ENCODE measurements at regions not wholly inside any gene's neighbourhood (a gene's known extent, or its start where the extent isn't known, plus 50 kb on each side); places are given as distances from the start of the nearest gene placed in this dataset.
"Not testable (repeated sequence)": the region's sequence is repeated elsewhere in the genome, so short reads cannot be mapped to it uniquely, and the experiment has no call there.

DNA sequence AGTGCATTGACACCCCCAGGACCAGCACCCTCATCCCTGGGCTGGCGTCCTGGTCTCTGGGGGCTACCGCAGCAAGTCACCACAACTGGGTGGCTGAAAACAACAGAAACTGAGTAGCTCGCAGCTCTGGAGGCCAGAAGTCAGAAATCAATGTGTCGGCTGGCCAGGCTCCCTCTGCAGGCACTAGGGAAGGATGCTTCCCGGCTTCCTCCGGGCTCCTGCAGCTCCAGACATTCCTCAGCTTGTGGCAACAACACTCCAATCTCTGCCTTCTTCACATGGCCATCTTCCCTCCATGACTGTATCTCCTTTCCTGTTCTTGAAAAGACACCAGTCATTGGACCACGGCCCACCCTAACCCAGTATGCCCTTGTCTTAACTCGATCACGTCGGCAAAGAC lies 224.2 kb downstream of the NPHP4 start:
- DNase-seq (ENCODE audit: low read depth in 2 of 2, low spot score in 1 of 2), result no peak

DNA sequence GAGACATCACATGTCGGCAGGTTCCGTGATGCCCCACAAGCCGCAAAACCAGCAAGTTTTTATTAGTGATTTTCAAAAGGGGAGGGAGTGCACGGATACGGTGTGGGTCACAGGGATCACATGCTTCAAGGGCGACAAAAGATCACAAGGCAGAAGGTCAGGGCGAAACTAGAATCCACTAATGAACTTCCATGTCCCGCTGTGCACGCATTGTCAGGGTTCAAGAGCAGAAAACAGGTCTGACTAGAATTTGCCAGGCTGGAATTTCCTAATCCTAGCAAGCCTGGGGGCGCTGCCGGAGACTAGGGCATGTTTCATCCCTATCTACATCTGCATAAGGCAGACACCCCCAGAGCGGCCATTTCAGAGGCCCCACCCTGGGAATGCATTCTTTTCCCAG lies 225.2 kb downstream of the NPHP4 start:
- not testable (repeated sequence) for DNase-seq (ENCODE audit: low read depth in 2 of 2, low spot score in 1 of 2)

DNA sequence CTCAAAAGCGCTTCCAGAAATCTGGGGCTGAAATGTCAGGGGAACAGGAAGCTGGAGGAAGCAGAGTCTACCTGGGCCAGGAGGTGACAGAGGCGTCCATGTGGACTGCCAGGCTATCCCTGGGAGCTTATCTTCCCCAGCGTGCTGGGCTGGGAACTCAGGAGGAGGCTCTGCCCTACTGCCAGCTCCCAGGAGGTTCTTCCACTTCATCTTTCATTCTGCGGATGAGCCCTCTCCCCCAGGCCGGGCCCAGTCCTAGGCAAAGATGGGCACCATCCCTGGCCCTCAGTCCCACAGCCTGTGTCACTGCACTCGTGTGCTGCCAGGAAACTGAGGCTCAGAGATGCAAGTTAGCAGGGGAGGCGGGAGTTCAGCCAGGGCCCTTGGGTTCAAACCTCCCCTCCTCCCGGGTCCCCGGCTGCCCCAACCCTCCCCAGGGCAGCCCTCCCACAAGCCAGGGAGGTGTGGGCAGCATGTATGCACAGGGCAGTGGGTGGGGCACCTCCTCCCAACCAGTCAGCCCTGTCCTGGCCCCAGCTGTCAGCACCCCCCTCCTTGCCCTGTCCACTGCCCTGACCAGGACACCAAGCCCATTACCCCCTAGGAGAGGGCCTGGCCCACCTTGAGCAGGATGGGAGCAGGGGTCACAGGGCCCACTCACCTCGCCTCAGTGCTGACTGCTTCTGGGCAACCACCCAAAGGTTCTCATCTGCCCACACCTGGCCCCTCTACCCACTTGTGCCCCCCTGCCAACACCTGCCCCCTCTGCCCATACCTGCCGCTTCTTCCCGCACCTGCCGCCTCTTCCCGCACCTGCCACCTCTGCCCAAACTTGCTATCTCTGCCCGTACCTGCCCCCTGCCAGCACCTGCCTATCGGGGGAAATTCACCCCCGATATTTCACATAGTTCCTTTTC lies 226.0 kb downstream of the NPHP4 start:
- no peak for DNase-seq (ENCODE audit: low read depth in 2 of 2, low spot score in 1 of 2)

DNA sequence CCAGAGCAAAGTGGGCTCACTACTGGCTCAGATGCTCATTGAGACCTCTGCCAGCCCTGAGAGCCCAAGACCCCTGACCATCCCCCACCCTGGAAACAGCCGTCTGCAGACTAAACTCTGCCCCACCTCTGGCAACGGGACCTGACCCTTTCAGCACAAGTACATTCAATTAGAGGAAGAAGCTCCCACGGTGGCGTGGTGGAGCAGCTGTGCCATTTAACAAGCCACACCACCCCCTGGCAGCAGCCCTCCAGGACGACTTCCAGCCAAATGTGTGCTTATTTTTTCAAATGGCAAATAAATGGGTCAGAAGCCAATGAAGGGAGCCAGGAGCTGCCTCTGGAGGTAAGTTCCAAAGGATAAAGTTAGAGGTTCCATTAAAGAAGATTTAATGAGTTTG lies 226.7 kb downstream of the NPHP4 start:
- no peak for DNase-seq (ENCODE audit: low read depth in 2 of 2, low spot score in 1 of 2)

DNA sequence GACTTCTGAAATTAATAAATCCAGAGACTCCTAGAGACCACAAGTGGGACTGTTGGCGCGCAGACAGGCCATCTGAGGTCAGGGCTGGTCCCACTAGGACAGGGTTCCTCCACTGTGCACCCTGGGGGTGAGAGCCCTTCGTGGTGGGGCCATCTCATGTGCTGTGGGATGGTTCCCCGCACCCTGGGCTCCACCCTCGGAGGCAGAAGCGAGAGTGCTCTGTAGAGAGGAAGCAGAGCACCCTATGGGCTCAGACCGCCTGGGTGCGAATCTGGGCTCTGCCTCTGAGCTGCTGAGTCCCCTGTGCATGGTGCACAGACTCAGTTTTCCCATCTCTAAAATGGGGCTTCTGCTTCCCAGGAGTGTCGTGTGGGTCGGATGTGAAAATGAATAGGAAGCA lies 227.3 kb downstream of the NPHP4 start:
- no peak for DNase-seq (ENCODE audit: low read depth in 2 of 2, low spot score in 1 of 2)

DNA sequence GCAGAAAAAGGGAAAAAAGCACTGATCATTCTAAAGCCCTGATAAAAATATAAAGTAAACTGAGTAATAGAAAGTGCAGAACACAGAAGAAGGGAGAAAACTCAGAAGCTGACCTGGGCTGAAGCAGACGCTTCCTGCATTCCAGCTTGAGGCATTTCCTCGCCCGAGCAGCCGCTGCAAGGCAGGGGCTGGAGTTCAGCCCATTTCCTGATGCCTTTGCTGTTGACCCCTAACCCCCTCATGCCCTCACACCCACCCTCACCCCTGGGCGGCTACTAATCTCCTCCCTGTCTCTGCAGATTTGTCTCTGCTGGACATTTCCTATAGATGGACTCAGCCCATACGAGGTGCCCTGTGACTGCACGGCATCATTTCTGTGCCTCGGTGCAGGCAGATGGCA lies 227.8 kb downstream of the NPHP4 start:
- no peak for DNase-seq (ENCODE audit: low read depth in 2 of 2, low spot score in 1 of 2)

DNA sequence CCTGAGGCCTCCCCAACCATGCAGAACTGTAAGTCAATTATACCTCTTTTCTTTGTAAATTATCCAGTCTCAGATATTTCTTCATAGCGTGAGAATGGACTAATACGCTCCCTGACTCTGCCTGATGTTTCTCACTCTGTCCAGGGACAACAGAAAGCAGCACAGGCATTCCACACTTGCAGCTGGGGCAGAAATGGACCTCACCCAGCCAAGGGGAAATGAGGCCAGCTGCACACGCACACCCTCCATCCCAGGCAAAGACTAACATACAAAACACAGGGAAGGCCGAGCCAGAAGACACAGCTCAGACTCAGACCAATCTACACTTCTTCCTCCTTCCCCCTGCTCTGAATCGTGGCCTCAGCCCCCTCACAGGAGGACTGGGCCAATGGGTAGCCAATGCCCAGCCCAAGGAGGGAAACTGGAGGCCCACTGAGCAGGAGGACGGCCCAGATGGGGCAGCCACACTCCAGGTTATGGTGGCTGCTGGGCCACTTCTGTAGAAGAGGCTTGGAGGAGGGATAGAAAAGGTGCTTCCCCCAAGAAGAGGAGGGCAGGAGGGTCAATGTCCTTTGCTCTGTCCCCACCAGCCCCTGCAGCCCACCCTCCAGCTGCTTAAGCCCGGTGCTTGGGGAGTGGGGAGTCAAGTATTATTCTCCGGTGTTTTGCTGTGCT lies 228.4 kb downstream of the NPHP4 start:
- no peak for DNase-seq (ENCODE audit: low read depth in 2 of 2, low spot score in 1 of 2)

DNA sequence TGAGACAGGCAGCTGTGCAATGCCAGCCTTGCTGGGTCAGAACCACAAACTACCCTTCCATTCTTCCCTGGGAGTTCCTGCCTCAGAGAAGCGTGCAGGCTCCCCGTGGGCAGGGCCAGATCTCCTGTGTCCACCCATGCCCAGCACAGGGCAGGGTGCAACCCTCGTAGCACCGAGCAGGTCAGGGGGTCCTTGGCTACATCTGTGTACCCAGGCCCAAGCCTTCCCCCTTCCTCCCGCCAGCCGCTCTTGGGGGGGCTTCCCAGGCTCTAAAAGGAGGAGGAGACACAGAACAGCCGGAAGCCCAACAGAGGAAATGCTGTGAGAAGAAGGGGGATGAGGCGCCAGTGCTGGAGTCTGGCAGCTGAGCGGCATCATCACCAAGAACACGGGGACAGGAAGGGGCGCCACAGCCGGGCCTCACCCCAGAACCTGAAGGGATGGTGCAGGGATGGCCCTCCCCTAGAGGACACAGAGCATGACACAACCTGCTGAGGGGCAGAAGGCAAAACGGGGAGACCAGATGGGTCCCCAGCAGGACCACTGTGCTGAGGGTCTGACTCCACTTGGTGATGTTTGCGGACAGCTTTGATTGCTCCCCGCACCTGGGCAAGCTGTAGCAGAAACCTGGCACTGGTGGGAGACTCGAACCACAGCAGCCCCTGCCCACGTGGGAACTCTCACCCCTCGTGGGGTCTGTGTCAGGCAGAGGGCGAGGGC lies 233.2 kb downstream of the NPHP4 start:
- no peak for DNase-seq (ENCODE audit: low read depth in 2 of 2, low spot score in 1 of 2)

DNA sequence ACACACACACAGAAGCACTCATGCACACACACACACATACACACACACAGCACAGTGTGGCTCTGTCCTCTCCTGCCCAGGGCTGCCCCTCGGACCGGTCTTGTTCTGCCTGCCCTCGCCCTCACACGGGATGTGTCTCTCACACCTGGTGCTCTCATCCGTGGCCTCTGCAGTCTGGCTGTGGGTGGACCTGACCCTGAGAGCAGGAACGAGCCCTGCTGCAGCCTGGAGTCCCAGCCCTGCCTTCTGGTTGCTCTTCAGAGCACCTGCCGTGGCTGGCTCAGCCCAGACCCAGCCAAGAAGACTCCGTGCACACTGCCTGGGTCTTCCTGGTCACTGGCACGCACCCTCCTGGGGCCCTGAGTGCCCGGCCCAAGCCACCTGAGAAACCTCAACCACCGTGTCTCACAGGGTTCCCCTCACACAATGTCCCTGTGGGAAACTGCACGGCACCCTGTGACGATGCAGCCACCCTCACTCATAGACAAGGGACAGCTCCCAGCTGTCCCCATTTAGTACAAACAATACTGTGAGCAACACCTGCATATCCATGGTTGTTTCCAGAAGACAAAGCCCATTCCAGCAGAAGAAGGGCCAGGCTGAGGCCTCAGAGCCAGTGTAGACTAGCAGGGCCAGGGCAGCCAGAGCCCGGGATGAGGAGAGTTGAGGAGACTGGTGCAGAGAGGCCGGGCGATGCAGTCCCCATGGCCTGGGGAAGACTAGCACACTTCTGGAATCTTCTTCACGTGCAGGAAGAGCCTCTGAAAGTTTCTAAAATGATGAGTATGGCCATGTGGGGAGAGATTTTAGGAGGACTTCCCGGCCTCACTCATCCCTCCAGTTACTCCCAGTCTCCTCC lies 234.0 kb downstream of the NPHP4 start:
- DNase-seq (ENCODE audit: low read depth in 2 of 2, low spot score in 1 of 2), result no peak

DNA sequence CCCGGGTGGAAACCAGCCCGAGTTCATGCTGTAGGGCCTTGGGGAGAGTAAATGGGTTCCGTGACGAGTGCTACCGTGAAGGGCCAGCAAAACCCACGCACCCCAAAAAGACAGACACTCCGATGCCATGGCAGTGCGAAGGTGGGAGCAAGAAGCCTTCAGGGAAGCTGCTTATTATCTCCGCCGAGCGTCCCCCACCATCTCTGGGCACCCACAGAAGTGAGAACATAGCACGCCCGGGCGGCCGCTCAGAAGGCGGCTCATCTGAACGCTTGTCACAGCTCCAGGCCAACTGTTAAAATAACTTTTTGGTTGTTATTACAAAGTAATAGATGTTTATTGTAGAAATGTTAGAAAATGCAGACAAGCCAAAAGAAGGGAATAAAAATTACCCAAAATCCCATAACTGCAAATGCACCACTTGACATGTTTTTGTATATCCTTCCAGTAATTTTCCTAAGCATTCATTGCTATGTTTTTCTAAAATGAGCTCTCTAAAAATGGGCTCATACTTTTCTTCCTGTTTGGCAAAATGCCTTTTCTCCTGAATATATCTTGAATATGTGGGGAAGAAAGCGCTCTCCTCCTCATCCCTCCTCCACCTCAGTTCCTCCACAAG lies 234.9 kb downstream of the NPHP4 start:
- DNase-seq (ENCODE audit: low read depth in 2 of 2, low spot score in 1 of 2), result no peak

DNA sequence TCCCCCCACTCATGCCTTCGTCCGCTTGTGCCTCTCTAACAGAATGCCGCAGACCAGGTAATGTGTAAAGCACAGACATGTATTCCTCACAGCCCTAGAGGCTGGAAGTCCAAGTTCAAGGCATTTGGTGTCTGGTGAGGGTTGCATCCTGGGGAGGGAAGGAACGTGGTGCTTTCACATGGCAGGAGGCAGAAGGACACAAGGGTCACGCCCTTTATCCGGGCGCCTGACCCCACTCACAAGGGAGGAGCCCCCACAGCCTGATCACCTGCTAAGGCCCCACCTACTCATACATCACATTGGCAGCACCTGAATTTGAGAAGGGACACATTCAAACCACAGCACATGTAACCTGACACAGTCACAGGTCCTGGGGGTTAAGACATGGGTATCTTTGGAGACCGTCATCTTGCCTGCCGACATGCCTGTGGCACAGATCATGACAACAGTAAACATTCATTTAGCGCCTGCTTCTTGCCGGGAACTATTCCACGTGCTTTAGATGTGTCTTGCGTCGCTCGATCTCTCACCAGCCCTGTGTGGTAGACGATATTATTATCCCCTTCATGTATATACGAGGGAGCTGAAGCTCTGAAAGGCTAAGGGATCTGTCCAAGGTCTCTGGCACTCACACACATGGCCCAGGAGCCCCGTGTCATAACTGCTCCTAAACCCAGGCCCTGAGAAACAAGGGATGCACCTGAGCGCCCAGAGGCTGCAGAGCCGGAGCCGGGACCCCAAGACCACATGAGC lies 235.6 kb downstream of the NPHP4 start:
- DNase-seq (ENCODE audit: low read depth in 2 of 2, low spot score in 1 of 2), result no peak

DNA sequence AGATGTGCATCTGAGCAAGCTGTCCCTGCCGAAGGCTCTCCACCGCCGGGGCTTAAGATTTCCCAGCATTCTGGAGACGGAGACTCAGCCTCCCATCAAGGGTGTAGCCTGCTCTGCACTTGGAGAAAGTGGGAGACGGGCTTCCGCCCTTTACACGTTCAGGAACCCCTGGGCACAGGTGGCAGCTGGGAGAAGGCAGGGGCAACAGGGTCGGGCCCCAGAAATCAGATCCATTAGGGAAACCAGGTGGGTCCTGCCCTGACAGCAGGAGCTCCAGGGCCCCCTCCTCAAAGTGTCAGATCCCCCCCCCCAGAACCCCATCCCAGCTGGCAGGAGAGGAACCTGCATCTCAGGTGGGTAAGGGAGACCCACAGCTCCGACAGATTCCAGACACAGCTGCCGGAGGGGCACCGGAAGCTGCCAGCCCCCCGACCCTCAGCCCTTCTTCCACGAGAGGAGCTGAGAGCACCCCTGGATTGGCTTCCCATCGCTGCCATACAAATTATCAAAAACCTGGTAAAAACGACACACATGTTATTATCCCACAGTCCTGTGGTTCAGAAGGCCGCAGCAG lies 236.6 kb downstream of the NPHP4 start:
- no peak for DNase-seq (ENCODE audit: low read depth in 2 of 2, low spot score in 1 of 2)

DNA sequence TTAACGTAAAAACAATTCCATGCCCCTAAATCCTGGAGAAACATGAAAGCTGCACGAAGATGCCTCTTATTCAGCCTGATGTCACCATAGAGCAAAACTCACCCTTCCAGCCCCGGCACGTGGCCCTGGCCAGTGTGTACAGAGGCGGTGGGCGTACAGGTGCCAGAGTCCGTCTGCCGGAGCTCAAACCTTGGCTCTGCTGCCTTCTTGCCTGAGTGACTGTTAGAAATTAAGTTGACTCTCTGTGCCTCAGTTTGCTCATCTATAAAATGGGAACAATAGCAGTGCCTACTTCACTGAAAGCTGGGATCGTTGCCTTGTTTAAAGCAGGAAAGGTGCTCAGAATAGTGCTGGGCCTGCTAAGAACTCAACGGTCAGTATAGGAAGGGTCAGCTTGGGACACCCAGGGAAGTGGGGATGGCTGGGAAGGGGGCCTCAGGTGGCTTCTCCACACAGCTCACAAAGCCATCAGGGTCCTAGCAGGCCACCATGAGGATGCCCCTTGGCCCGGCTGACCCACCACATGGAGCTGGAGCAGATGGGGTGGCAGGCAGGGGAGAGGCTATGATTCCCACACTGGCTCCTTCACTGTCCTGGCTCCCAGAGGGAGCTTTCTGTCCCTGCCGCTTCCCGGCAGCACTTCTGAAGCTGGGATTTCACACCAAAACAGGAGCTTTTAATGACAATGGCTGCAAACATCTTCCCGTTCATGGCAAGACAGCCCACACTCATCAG lies 237.2 kb downstream of the NPHP4 start:
- no peak for DNase-seq (ENCODE audit: low read depth in 2 of 2, low spot score in 1 of 2)

DNA sequence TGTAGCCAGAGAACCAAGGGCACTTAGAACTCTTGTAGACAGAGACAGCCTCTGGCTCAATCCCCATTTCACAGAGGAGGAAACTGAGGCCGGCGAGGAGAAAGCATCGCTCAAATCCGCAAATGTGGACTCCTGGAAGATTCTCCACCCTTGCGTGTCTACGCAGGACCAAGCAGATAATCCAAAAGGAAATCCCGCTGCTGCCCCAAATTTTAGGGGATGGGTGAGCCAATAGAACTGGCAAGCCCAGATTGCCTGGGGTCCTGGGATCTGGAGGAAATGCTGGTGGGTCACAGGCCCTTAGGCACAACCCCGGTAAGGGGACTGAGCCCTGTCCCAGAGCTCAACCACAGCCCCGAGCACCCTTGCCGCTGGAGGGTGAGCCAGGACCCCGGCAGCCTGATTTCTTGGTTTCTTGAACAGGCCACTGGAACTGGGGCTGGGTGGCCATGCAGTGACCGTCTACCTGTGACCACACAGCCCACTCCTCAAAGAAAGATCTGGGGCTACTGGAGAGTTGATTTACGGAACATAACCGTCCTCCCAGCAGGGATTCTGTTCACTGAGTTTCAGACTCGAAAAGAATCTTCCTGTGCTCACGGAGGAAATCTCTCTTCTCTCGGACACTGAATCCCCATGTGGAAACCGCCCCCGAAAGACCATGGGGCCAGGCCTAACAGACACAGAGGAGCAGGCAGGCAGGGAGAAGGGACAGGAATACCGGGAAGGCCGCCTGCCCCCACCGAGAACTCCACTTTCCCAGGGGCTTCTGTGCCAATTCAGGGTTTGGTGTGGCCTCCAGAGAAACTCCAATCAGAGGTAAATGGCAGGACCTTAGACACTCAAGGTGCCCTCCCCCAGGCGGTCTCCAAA lies 238.4 kb downstream of the NPHP4 start:
- DNase-seq (ENCODE audit: low read depth in 2 of 2, low spot score in 1 of 2), result no peak

DNA sequence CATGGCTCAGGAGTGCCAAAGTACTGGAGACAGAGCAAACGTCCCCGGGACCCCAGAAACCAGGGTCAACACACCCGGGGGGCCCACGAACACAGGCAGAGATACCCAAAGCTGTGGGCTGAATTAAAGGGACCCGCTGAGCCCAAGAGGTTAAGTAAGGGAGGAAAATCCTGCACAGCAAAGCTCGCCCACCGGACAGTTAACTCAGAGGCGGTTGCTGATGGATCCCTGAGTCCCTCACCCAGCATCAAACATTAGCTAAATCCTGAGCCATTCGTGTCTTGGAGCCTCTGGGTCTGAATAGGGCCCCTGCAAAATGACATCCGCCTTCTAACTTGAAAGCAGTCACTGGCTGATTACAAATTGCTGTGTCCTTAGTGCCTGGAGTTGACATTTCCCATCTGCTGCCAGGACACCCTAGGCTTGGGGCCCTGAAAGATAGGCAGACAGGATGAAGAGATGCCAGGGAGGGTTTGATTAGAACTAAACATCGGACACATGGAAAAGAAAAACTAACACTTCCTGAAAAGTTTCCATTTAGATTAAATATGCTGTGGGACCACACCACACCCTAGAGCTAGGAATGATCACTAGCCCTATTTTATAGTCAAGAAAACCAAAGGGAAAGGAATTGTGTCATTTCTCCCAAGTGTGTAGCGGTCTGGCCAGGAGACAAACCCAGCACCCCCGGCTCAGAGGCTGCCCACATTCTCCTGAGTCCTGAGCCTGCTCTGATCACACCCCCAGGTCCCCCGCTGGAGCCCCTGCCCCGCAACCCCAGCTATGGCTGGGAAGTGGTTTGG lies 239.3 kb downstream of the NPHP4 start:
- no peak for DNase-seq (ENCODE audit: low read depth in 2 of 2, low spot score in 1 of 2)

DNA sequence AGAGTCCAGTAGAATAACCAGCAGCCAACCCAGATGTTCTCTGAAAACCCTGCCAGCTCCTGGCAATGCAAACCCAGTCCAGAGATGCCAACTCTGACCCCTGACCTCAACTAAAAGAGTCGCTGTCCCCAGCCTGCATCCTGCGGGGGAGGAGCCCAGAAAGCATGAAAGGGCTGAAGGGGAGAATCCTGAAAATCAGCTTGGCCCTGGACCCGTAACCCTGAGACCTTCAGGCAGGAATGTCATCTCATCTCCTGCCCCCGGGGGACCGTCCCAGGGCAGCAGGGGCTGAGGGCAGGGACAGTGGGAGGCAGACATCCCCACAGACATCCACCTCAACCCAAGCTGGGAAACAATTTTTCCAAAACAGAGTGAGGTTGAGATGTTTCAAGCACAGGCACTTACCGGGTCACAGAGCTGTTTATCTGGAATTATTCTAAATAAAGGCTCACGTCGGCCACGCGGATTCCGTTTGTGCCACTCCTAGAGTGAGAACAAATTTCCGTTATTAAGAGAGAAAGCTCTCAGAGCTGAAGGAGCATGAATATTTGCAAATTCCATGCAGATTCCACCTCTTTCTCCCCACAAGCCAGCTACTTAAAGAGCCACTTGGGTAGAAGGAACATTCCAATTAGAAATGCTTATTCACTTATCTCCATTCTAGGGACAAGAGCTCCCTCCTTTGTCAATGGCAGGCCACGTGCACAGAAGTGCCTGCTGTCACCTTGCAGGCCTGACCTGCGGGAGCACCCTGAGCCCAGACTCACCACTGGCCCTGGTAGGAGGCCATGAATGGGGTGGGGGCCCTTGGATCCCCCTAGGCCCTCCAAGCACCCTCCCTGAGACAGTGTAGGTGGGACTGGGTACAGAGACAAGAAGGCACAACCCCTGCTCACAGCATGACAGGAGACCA lies 240.1 kb downstream of the NPHP4 start:
- DNase-seq (ENCODE audit: low read depth in 2 of 2, low spot score in 1 of 2), result no peak

Measured in stimulated activated CD8-positive, alpha-beta memory T cell treated with anti-CD3 and anti-CD28 coated beads, Interleukin-4, amount 100 ng/mL, for 4 hours (primary cell).